ENCODE measurements at regions not wholly inside any gene's neighbourhood (a gene's known extent, or its start where the extent isn't known, plus 50 kb on each side); places are given as distances from the start of the nearest gene placed in this dataset.

DNA sequence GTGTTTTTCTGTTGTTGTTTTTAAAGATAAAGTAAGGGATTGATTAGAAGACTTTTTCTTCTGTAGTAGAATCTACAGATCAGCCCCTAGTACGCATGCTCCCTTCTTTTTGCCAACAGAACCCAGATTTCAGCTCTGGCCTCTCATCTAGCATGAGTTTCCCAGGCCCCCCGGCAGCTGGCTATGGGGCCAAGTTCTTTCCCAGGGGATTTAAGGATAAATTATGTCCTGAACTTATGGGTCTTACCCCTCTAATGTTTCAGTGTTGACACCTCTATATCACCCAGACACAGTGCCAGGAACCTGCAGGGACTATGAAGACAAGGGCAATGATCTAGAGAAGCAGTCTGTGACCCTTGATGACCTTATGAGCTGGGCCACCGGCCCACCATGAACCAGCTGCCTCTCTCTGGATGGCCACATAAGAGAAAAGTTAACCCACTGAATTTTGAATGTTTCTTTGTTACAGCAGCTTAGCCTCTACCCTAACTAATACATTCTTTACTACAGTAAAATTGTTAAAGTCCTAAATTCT, 150.5 kb downstream of the UNC5CL start:
- TF ChIP-seq CTCF (conservative IDR thresholded peaks at IDR 0.05 in 1 of 2, IDR thresholded peaks at IDR 0.05 in 1 of 2; ENCODE audit: extremely low read depth in 1 of 2, insufficient read depth in 1 of 2, low read depth in 1 of 2, low read length in 2 of 2) = no peak
- TF ChIP-seq EZH2 (IDR thresholded peaks at IDR 0.05; ENCODE audit: borderline replicate concordance, low read length) = no peak

Measured in mammary epithelial cell (primary cell).